Esophagus (tissue), 2 donors: ENCODE measurements at regions not wholly inside any gene's neighbourhood (a gene's known extent, or its start where the extent isn't known, plus 50 kb on each side); places are given as distances from the start of the nearest gene placed in this dataset.

Experiments used
- H3K27ac ChIP-seq, 2 donors: one replicate each; pipeline ENCODE4 v1.5.1; 2013; ENCODE audit warnings: low read depth in 2 of 2, mild to moderate bottlenecking in 2 of 2, inconsistent platforms in 1 of 2, low read length in 1 of 2, moderate library complexity in 1 of 2
- H3K27me3 ChIP-seq, 2 donors: one replicate each; pipeline ENCODE4 v1.6.1; 2013; ENCODE audit warnings: low read length in 2 of 2, control low read depth in 1 of 2, mild to moderate bottlenecking in 1 of 2; ENCODE audit not compliant: insufficient read depth in 2 of 2, control insufficient read depth in 1 of 2
- H3K36me3 ChIP-seq, 2 donors: one replicate each; pipeline ENCODE4 v1.6.1; 2013; ENCODE audit warnings: low read length in 1 of 2; ENCODE audit not compliant: control insufficient read depth in 2 of 2, insufficient read depth in 2 of 2
- H3K4me1 ChIP-seq, 2 donors: one replicate each; pipeline ENCODE4 v1.6.1; 2013; ENCODE audit warnings: low read length in 1 of 2; ENCODE audit not compliant: control insufficient read depth in 2 of 2, insufficient read depth in 2 of 2
- H3K4me3 ChIP-seq, 2 donors: one replicate each; pipeline ENCODE4 v1.5.1; 2013; ENCODE audit warnings: low read length in 2 of 2, mild to moderate bottlenecking in 2 of 2, low read depth in 1 of 2, moderate library complexity in 1 of 2
- H3K9me3 ChIP-seq, 2 donors: one replicate each; pipeline ENCODE4 v1.6.1; 2013; ENCODE audit warnings: mild to moderate bottlenecking in 2 of 2, low read depth in 1 of 2, low read length in 1 of 2, moderate library complexity in 1 of 2; ENCODE audit not compliant: control insufficient read depth in 2 of 2, insufficient read depth in 1 of 2
- WGBS, 2 donors: extraction: QIAGEN DNeasy Blood & Tissue Kit; methylation state at CpG; one replicate each; pipeline ENCODE4 v1.1.7; 2013; 5-methylcytosine and 5-hydroxymethylcytosine counted together
- donor health status: healthy with polysubstance abuse.
- donor health status: Bipolar disorder and iron deficiency.

DNA sequence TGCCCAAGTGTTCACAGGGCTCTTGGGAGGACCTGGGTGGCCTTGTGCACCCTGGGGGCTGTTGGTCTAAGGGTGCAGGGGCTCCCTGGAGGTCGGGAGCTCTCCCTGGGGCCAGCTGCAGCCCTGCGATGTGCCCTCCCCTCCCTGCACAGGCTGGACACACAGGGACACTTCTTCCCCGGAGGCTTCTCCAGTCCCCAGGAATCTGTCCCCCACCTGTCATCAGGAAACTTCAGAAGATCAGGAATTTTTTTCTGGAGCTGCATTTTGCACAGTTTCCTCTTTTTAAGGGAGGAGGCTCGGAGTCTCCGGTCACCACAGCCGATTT, 66.9 kb upstream of the BHLHE23 start:
- Histone ChIP-seq H3K27me3 (peaks cover 0 to 23% of the 10 kb centered on the region in 2 donors), H3K36me3 (no peaks in the 10 kb centered on the region), H3K4me3 (no peak overlapping the region), H3K9me3 (peaks cover 0 to 13% of the 10 kb centered on the region in 2 donors), H3K4me1 (peaks cover 0 to 6% of the 10 kb centered on the region in 2 donors), H3K27ac (no peak overlapping the region)
- WGBS, 2 donors = 62 to 65% methylated on average over 6 of the region's 6 CpGs

DNA sequence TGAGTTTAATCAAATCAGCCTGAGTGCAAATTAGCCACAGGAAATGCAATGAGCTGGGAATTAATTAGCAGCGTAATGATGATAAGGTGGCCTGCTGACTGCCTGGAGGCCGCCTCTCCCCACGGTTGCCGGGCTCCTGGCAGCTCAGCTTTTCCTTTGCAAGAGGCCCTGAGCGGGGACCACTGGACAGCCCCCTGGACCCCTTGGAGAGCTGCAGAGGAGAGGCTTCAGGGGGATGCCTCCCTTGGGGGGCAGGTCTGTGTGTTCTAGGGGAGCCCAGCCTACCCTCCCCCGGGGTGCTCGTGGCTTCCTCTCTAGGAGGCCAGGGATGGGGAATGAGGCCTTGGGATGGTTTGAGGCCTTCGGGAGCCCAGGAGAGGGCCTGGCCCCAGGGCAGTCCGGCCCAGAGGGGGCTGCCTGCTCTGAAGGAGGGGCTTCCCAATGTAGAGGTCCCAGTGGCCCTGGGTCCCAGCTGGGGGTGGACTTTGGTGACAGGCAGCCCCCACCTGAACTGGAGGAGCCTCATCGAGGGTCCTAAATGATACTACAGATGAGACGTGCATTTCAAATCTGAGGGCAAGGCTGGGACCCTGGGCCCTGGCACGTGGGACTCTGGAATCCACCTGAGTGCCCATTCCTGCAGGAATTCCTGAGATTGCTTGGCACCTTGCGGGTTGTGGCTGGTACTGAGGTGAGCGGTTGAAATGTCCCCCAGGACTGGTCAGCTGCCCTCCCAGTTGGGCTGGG, 66.4 kb upstream of the BHLHE23 start:
- no peaks in the 10 kb centered on the region for H3K36me3 ChIP-seq
- H3K27ac ChIP-seq = no peak overlapping the region
- H3K9me3 ChIP-seq = peaks cover 0 to 13% of the 10 kb centered on the region in 2 donors
- no peak overlapping the region for H3K4me3 ChIP-seq
- peaks cover 0 to 6% of the 10 kb centered on the region in 2 donors for H3K4me1 ChIP-seq
- peaks cover 0 to 23% of the 10 kb centered on the region in 2 donors for H3K27me3 ChIP-seq
- 55 to 56% methylated on average over 14 of the region's 14 CpGs for WGBS, 2 donors

DNA sequence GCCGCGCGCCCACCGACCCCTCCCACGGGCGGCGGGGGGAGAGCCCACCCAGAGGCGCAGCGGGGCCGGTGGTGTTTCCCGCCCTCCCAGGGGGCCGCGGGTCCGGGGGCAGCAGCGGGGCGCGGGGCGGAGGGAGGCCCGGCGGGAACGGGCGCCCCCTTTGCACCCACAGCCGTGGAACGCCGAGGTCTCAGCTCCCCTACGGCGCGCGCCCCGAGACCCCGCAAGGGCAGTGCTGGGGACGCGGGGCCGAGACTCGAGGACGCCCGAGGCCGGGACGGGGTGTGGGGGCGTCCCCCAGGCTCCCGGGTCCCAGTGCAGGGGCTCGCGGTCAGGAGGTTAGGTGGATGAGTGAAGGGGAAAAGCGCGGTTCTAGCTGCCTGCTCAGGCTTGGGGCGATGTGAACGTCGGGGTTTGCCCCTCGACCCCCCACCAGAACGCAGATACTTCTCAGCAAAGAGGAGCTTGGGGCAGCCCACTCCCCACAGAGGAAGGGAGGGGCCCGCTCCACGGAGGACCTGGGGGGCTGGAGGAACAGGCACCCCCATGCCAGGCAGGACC, 65.5 kb upstream of the BHLHE23 start:
- Histone ChIP-seq H3K27ac (no peak overlapping the region), H3K4me1 (peaks cover 0 to 6% of the 10 kb centered on the region in 2 donors), H3K9me3 (peaks cover 0 to 13% of the 10 kb centered on the region in 2 donors), H3K27me3 (peaks cover 0 to 23% of the 10 kb centered on the region in 2 donors), H3K36me3 (no peaks in the 10 kb centered on the region), H3K4me3 (no peak overlapping the region)
- WGBS, 2 donors = 4 to 11% methylated on average over 38 to 52 of the region's 52 CpGs

DNA sequence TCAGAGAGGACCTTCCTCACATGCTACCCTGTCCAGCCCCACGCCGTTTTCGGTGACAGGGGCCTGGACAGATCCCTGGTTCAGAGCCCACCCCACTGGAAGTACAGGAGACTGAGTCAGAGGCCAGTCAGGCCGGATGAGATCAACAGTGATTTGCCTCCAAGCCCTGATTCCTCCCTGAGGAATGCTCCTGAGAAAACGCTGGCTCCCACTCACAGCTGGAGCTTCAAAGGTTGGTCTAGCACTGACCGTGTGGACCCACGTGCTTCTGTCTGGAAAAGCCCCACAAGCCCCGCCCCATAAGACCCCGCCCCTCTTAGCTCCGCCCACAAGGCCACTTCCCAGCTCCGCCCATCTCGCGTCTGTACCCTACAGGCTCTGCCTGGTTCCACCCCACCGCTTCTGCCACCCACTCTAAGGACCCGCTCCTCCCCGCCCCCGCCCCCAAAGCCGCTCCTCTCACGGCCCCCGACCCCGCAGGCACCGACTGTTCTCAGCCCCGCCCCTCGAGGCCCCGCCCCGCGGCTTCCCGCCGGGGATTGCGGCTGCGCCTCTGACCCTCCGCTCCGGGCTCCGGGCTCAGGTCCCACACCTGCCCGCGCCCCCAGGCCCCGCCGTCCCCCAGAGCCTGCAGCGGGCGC, 64.9 kb upstream of the BHLHE23 start:
- Histone ChIP-seq H3K4me3 (no peak overlapping the region), H3K36me3 (no peaks in the 10 kb centered on the region), H3K9me3 (peaks cover 0 to 13% of the 10 kb centered on the region in 2 donors), H3K4me1 (peaks cover 0 to 6% of the 10 kb centered on the region in 2 donors), H3K27me3 (peaks cover 0 to 23% of the 10 kb centered on the region in 2 donors), H3K27ac (no peak overlapping the region)
- 15 to 21% methylated on average over 22 to 40 of the region's 40 CpGs for WGBS, 2 donors

DNA sequence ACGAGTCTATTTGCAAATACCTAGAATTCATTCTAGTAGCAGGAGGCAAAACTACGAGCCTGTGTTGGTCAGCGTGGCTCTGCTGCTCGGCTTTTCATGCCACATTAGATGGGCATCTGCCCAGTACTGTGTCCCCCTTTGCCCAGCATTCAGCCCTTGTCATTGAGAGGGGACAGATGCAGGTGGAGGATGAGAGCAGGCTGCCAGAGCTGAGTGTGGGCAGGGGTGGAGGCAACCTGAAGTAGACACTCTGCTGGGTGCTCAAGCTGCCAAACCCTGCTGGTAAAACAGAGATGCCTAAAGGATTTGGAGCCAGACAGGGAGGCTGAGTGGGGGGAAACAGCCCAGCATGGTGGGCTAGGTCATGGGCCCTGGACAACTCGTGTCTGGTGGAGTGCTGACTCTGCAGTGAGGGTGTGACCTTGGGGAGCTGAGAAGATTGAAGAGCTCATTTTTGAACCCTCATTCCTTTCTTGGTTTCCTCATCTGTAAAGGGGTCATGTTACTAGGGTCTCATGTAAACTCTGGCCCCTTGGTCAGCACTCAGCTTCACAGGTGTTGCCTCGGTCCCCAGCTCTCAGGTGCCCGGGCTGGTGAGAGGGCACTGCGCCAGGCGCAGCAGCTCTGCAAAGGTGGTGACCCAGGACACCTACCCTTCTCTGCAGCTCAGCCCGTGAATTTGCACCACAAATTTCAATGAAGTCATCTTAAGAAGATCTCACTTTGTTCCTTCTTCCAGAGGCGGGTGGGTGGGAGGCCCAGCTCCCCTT, 64.2 kb upstream of the BHLHE23 start:
- Histone ChIP-seq H3K27me3 (peaks cover 0 to 23% of the 10 kb centered on the region in 2 donors), H3K36me3 (no peaks in the 10 kb centered on the region), H3K4me3 (no peak overlapping the region), H3K27ac (no peak overlapping the region), H3K4me1 (peaks cover 0 to 6% of the 10 kb centered on the region in 2 donors), H3K9me3 (peaks cover 0 to 9% of the 10 kb centered on the region in 2 donors)
- 83% methylated on average over 11 of the region's 11 CpGs for WGBS, 2 donors

DNA sequence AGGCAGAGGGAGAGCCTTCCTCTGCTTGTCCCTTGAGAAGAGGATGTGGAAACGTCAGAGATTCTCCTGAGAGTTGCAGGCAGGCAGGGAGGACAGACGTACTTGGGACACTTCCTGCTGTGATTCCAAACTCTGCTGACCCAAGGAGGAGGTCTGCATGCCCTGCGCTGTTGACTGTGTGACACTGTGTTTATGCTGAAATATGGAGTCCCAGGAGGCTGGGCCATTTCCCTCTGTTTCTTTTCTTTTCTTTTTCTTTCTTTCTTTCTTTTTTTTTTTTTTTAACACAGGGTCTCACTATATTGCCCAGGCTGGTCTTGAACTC, 63.5 kb upstream of the BHLHE23 start:
- H3K36me3 ChIP-seq = no peaks in the 10 kb centered on the region
- H3K4me1 ChIP-seq = peaks cover 0 to 6% of the 10 kb centered on the region in 2 donors
- peaks cover 0 to 23% of the 10 kb centered on the region in 2 donors for H3K27me3 ChIP-seq
- H3K4me3 ChIP-seq = no peak overlapping the region
- H3K27ac ChIP-seq = no peak overlapping the region
- peaks cover 0 to 6% of the 10 kb centered on the region in 2 donors for H3K9me3 ChIP-seq
- WGBS, 2 donors = 33% methylated on average over 3 of the region's 3 CpGs

DNA sequence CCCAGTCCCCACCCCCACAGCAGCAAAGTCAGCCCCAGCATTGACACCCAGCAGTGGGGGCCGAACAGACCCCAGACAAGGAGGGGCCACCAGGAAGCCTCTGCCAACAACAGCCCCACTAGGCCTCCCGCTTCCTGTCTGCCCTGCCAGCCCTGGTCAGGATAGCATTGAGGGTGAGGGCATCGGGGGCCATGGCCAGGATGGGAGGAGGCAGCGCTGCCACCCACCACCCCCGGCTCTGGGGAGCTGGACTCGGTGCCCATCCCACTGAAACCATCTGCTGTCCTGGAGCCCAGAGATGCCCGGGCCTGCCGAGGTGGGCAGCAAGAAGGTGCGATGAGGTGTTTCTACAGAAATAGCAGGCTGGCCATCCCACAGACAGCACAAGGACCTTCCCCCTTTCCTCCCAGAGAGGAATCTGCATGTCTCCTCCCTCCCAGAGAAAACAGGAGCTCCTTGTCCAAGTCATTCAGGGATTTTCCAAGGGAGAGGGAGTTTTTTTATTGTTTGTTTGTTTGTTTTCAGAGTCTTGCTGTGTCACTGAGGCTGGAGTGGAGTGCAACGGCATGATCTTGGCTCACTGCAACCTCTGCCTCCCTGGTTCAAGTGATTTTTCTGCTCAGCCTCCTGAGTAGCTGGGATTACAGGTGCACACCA, 62.1 kb upstream of the BHLHE23 start:
- Histone ChIP-seq H3K4me1 (peaks cover 0 to 6% of the 10 kb centered on the region in 2 donors), H3K27ac (no peak overlapping the region), H3K27me3 (peaks cover 0 to 23% of the 10 kb centered on the region in 2 donors), H3K36me3 (no peaks in the 10 kb centered on the region), H3K9me3 (peaks cover 0 to 3% of the 10 kb centered on the region in 2 donors), H3K4me3 (no peak overlapping the region)
- 74% methylated on average over 10 of the region's 10 CpGs for WGBS, 2 donors

DNA sequence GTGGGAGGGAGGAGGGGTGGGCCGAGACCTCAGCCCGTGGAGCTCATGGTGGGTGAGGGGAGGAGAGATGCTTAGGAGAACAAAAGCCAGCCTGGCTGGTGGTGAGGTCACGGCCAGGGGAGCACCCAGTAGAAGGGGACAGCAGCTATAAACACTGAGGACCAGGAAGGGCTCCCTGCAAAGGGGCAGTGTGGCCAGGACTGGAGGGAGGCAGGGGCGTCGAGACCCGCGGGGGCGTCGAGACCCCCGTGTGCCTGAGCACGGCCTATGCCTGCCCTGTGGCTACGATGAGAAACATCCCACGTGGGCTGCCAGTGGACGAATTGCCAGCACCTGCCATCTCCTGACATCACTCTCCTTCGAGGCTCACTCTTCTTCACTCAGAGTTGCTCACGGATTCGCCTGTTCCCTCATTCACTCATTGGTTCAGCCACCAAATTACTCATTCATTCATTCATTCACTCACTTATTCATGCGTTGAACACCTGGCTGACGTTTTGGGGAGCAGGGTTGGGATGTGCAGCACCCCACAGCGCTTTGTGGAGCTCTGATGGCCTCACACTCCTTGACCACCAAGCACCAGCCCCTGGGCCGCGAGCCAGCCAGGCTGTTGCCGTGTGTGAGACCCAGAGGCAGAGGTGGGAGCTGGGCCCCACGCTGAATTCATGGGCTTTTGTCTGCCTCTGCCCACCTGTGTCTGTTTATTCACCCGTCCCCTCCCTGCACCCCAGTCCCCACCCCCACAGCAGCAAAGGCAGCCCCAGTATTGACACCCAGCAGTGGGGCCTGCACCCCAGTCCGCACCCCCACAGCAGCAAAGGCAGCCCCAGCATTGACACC, 61.2 kb upstream of the BHLHE23 start:
- Histone ChIP-seq H3K27me3 (peaks cover 0 to 20% of the 10 kb centered on the region in 2 donors), H3K36me3 (no peaks in the 10 kb centered on the region), H3K4me3 (no peak overlapping the region), H3K9me3 (peaks cover 0 to 5% of the 10 kb centered on the region in 2 donors), H3K4me1 (peaks cover 0 to 6% of the 10 kb centered on the region in 2 donors), H3K27ac (no peak overlapping the region)
- 61 to 67% methylated on average over 24 to 25 of the region's 26 CpGs for WGBS, 2 donors
